Suprapubic skin (tissue), 3 donors: ENCODE measurements at regions not wholly inside any gene's neighbourhood (a gene's known extent, or its start where the extent isn't known, plus 50 kb on each side); places are given as distances from the start of the nearest gene placed in this dataset.

Experiments used
- EP300 ChIP-seq: sonication (generic); formaldehyde crosslinking; IDR thresholded peaks from one replicate; pipeline ENCODE4 v1.6.1; 2017; ENCODE audit warnings: antibody characterized with exemption
- POLR2A ChIP-seq, 2 donors: fragments of 450-650 bp; IDR thresholded peaks; one replicate each; pipeline ENCODE4 v1.6.1; 2017; ENCODE audit warnings: antibody characterized with exemption in 2 of 2, mild to moderate bottlenecking in 2 of 2, moderate library complexity in 2 of 2
- TF ChIP-seq, protein P1 (sequence below), 2 donors: fragments of 200-600 bp in 1 of 2; fragments of 450-650 bp in 1 of 2; sonication (generic) in 1 of 2; IDR thresholded peaks; one replicate each; pipeline ENCODE4 v1.5.1; 2016 to 2019; ENCODE audit warnings: antibody characterized with exemption in 2 of 2, mild to moderate bottlenecking in 1 of 2, moderate library complexity in 1 of 2

DNA sequence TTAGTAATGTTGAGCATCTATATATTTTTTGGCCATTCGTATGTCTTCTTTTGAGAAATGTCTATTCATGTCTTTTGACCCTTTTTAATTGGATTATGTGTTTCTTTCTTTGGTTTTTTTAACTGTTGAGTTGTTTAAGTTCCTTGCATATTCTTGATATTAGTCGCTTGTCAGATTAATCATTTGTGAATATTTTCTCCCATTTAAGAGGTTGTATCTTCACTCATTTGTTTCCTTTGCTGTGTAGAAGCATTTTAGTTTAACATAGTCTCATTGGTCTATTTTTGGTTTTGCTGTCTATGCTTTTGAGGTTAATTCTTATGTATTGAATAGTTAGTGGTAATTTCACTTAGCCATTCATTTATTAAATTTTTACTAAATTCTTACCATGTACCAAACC, 283.8 kb downstream of the ZPLD1 start:
- TF ChIP-seq, protein P1, sequence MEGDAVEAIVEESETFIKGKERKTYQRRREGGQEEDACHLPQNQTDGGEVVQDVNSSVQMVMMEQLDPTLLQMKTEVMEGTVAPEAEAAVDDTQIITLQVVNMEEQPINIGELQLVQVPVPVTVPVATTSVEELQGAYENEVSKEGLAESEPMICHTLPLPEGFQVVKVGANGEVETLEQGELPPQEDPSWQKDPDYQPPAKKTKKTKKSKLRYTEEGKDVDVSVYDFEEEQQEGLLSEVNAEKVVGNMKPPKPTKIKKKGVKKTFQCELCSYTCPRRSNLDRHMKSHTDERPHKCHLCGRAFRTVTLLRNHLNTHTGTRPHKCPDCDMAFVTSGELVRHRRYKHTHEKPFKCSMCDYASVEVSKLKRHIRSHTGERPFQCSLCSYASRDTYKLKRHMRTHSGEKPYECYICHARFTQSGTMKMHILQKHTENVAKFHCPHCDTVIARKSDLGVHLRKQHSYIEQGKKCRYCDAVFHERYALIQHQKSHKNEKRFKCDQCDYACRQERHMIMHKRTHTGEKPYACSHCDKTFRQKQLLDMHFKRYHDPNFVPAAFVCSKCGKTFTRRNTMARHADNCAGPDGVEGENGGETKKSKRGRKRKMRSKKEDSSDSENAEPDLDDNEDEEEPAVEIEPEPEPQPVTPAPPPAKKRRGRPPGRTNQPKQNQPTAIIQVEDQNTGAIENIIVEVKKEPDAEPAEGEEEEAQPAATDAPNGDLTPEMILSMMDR (IDR thresholded peaks at IDR 0.05): no peak
- TF ChIP-seq POLR2A (IDR thresholded peaks at IDR 0.05): no peak
- no peak for TF ChIP-seq EP300
